Stimulated activated CD8-positive, alpha-beta memory T cell treated with anti-CD3 and anti-CD28 coated beads, Interleukin-7, amount 100 ng/mL, for 1 hour (primary cell): ENCODE measurements at regions not wholly inside any gene's neighbourhood (a gene's known extent, or its start where the extent isn't known, plus 50 kb on each side); places are given as distances from the start of the nearest gene placed in this dataset.

ENCODE experiments used
- DNase-seq, 2 donors: peaks; one replicate each; pipeline ENCODE4 v3.0.0-alpha.2; 2020; ENCODE audit warnings: low read depth in 2 of 2

- no peak for DNase-seq
Measured at GRCh38 chr21:40985370-40985769, 138.4 kb upstream of the DSCAM start.

DNA sequence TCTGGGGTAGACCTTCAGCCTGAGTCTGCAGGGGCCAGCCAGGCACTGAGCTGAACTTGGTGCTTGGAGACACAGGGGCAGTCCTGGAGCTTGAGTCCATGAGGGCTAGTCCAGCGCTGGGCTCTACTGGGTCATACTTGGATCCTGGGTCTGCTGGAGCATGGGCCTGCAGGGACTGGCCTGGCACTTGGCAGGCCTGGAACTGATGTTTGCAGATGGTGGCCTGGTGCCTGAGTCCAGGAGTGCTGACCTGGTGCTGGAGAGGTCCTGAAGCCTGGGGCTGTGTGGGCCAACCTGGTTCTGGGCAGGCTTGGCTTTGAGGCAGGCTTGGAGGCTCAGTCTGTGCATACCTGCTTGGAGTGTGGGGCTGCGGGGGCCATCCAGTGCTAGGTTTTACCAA lies 143.4 kb upstream of the DSCAM start:
- no peak for DNase-seq

DNA sequence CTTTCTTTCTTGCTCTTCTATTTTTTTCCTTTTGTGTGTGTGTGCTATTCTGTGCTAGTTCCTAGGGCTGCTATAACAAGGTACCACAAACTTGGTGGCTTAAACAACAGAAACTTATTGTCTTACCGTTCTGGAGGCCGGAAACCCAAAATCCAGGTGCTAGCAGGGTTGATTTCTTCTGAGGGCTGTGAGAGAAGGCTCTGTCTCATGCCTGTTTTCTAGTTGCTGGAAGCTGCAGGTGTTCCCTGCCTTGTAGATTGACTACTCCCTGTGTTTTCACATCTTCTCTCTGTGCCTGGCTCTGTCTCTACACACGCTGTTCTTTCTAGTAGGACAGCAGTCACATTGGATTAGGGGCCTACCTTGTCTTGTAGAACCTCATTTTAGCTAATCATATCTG lies 150.9 kb upstream of the DSCAM start:
- DNase-seq, result no peak

DNA sequence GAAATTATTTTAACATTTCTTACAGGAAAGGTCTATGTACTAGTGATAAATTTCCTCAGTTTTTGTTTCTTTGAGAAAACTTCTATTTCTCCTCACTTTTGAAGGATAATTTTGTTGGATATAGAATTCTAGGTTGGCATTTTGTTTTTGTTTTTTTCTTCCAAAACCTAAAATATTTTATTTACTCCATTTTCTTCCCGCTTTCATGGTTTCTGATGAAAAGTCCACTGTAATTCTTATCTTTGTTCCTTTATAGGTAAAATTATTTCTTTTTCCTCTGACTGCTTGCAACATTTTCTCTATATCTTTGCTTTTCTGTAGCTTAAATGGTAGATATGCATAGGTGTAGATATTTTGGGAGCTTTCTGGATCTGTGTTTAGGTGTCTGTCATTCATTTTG lies 153.9 kb upstream of the DSCAM start:
- DNase-seq, result no peak

DNA sequence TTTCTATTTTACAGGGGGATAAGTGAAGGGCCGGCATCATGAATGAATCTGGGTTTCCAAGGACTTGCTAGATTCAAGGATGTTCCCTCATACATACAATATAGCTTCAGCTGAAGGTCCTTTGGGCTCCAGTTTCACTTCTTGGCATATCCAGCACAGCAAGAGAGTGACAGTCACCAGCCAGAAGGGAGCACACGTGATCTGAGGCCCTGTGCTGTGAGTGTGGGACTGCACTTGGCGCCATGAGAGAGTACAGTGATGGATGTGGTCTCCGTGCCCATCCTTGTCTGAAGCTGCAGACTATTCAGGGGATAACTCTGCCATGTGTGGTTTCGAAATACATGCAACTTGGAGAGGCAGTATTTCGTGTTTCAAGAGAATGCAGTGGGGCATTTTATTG lies 159.7 kb upstream of the DSCAM start:
- DNase-seq, result no peak

DNA sequence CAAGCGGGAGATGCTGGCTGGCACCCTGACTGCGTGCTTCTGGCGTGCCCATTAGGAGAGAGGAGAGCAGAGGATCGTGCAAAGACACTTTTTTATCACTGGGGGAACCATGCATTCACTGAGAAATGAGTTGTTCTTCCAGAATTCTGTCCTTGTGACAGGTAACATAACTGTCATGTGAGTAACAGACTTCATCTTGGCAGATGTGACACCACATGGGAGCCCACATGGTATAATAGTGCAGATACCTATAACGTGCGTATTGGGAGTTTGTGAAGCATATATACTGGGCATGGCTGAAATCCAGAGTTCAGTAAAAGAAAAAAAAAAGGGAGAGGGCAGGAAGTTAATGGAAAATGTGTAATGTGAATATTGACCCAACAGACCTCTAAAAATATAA lies 159.6 kb upstream of the BACE2 start:
- DNase-seq, result no peak

DNA sequence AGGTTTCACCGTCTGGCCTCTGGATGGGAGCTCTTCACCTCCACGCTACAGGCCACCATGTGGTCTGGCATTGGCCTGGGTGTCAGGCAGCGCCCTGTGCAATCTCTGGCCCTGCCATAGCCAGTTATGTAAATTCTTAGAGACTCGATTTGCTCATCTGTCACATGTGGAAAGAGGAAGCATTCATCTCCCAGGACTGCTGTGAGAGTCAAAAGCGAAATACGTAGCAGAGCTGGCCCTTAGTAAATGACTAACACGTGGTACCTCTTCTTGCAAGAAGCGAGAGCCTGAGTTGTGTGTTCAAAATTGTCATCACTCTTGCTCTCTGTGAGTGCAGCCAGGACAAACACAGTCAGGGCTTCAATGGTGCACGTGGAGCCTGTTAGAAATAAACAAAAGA lies 159.0 kb upstream of the BACE2 start:
- DNase-seq, result no peak

- DNase-seq, result no peak
Measured at GRCh38 chr21:41009398-41010100, 158.4 kb upstream of the BACE2 start.

- no peak for DNase-seq
Measured at GRCh38 chr21:41010101-41010435, 157.9 kb upstream of the BACE2 start.

- DNase-seq, result no peak
Measured at GRCh38 chr21:41011098-41011731, 156.7 kb upstream of the BACE2 start.

GRCh38 chr21:41011951-41012366 lies 156.0 kb upstream of the BACE2 start:
- DNase-seq, result no peak

- no peak for DNase-seq
Measured at GRCh38 chr21:41012425-41012824, 155.5 kb upstream of the BACE2 start.

DNA sequence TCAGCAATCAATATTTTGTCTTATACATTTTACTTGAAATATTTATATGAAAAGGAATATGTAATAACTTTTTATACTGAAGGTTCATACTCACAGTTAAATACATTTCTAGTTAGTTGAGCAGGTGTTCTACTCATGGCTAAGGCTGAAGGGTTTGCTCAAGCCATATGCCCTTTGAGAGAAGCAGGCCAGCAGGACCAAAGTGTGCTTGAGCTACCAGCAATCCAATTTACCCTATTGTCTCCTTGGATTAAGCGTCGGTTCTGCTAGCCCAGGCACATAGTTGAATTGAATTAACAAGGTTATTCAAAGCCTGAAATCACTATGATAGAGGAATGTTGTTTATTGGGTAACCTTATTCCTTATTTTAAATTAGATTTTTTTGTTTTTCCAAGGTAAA lies 151.5 kb upstream of the BACE2 start:
- no peak for DNase-seq

GRCh38 chr21:41018431-41018830 lies 149.5 kb upstream of the BACE2 start:
- no peak for DNase-seq

- DNase-seq, result no peak
Measured at GRCh38 chr21:41023936-41024335, 144.0 kb upstream of the BACE2 start.

DNA sequence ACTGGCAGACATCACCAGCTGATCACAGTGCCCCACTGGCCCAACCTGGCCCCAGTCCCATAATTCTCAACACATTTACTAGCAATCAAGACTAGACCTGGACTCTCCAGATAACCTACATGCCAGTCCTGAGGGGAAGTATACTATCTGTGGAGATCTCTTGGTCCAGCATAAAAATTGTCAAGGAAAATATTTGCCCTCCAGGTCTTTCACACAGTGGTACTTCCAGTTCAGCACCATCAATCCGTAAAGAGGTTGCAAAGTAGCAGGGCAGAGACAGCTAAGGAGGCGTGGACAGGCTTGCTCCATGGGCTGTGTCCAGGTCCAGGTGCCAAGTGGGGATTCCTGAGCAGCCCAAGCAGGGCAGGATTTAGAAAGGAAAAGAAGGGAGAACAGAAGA lies 143.6 kb upstream of the BACE2 start:
- no peak for DNase-seq

DNA sequence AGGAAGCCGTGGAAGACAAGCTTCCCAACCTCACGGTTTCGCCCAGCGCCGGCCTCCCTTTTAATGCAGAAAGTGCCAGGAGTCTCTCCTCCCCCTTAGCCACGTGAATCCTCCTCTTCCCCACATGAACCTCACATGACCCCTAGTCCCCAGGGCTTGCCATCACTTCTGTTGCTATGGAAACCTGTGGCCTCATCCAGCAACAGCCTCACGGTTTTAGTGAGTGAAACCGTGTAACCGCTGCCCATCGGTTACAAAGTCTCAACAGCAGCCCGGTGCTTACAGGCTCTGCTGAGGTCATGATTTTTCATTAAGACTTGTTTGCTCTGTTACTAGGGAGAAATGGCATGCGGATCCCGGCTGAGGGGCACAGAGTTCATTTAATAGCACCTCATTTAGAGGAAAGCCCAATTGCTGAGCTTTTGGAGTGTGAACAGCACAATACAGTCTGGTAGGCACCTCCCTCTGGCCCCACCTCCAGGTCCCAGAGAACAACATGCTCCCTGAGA lies 143.2 kb upstream of the BACE2 start:
- no peak for DNase-seq

DNA sequence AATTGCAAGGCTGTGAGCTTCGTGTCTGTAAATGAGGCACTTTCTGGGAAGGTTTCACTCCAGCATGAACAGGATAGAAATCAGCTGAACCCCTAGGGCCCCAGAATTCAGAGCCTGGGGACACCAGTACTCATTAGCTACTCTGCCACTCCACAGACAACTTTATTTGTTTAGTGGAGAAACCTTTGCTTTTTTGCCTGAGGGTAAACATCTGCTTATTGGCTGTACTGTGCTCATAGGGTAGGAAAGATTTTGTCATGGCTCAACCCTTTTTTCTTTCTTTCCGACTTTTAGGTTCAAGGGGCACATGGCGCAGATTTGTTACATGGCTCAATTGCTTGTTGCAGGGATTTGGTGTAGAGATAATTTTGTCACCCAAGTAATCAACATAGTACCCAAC lies 138.4 kb upstream of the BACE2 start:
- no peak for DNase-seq

- no peak for DNase-seq
Measured at GRCh38 chr21:41031701-41032220, 136.2 kb upstream of the BACE2 start.

GRCh38 chr21:41032541-41032940 lies 135.4 kb upstream of the BACE2 start:
- DNase-seq, result no peak

DNA sequence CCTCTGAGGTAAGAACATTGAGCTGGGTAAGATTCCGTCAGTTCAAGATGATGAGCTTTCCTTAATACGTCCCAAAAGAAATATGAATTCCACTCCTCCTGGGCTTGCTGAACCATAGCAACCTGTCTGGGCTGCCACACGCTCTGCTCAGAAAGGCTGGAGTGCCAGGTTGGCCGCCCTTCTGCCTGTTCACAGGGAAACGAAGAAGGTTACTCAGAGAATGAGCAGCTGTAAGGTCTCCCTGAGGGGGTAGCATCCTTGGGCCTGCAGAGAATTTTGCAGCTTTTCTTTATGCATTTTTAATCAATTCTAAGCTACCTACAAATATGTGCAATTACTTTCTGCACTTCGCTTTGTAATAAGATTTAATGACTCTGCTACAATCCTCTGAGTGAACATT lies 130.7 kb upstream of the BACE2 start:
- DNase-seq, result no peak

GRCh38 chr21:41037936-41038335 lies 130.0 kb upstream of the BACE2 start:
- DNase-seq, result no peak

- DNase-seq, result no peak
Measured at GRCh38 chr21:41043014-41043413, 124.9 kb upstream of the BACE2 start.
